GM19372 (cell line): ENCODE measurements at regions not wholly inside any gene's neighbourhood (a gene's known extent, or its start where the extent isn't known, plus 50 kb on each side); places are given as distances from the start of the nearest gene placed in this dataset.
A peak's percentile ranks its signal among the peaks of the same experiment; 100 is the strongest.
"Not testable (repeated sequence)": the region's sequence is repeated elsewhere in the genome, so short reads cannot be mapped to it uniquely, and the experiment has no call there.

Source experiments
- ATAC-seq: cut with Tn5 transposase; IDR thresholded peaks from one replicate; pipeline ENCODE4 v1.9.1; 2021; ENCODE audit warnings: mild to moderate bottlenecking, low read depth, moderate library complexity; ENCODE audit not compliant: unreplicated experiment

- not testable (repeated sequence) for ATAC-seq
Measured at GRCh38 chr2:89198026-89198425, 506.6 kb downstream of the RPIA start.

- not testable (repeated sequence) for ATAC-seq
Measured at GRCh38 chr2:89199453-89200246, 508.2 kb downstream of the RPIA start.

GRCh38 chr2:89200247-89200527 lies 508.7 kb downstream of the RPIA start:
- not testable (repeated sequence) for ATAC-seq

GRCh38 chr2:89202518-89202917 lies 511.0 kb downstream of the RPIA start:
- not testable (repeated sequence) for ATAC-seq

GRCh38 chr2:89205153-89205552 lies 513.7 kb downstream of the RPIA start:
- not testable (repeated sequence) for ATAC-seq

GRCh38 chr2:89208144-89208932 lies 516.9 kb downstream of the RPIA start:
- not testable (repeated sequence) for ATAC-seq

GRCh38 chr2:89213151-89213550 lies 521.7 kb downstream of the RPIA start:
- not testable (repeated sequence) for ATAC-seq

GRCh38 chr2:89213811-89214210 lies 522.3 kb downstream of the RPIA start:
- ATAC-seq: peak; percentile 92

- not testable (repeated sequence) for ATAC-seq
Measured at GRCh38 chr2:89221474-89221873, 530.0 kb downstream of the RPIA start.

GRCh38 chr2:89222063-89222732 lies 530.7 kb downstream of the RPIA start:
- ATAC-seq: not testable (repeated sequence)

- not testable (repeated sequence) for ATAC-seq
Measured at GRCh38 chr2:89224803-89225202, 533.3 kb downstream of the RPIA start.

GRCh38 chr2:89229979-89230378 lies 538.5 kb downstream of the RPIA start:
- not testable (repeated sequence) for ATAC-seq

- not testable (repeated sequence) for ATAC-seq
Measured at GRCh38 chr2:89231241-89231640, 539.8 kb downstream of the RPIA start.

- ATAC-seq: peak; percentile 49
Measured at GRCh38 chr2:89233931-89234330, 542.5 kb downstream of the RPIA start.

- not testable (repeated sequence) for ATAC-seq
Measured at GRCh38 chr2:89234818-89235466, 543.5 kb downstream of the RPIA start.

- not testable (repeated sequence) for ATAC-seq
Measured at GRCh38 chr2:89236832-89237450, 545.5 kb downstream of the RPIA start.

GRCh38 chr2:89237783-89238182 lies 546.3 kb downstream of the RPIA start:
- not testable (repeated sequence) for ATAC-seq

- peak; percentile 97 for ATAC-seq
Measured at GRCh38 chr2:89243114-89243700, 551.7 kb downstream of the RPIA start.

GRCh38 chr2:89244407-89244806 lies 552.9 kb downstream of the RPIA start:
- ATAC-seq: not testable (repeated sequence)

GRCh38 chr2:89245478-89245877 lies 554.0 kb downstream of the RPIA start:
- not testable (repeated sequence) for ATAC-seq
